ENCODE measurements at regions not wholly inside any gene's neighbourhood (a gene's known extent, or its start where the extent isn't known, plus 50 kb on each side); places are given as distances from the start of the nearest gene placed in this dataset.

GRCh38 chr11:112722148-112722547 lies 239.1 kb upstream of the NCAM1 start:
- POLR2A ChIA-PET, result no interaction called here
- Mint-ChIP-seq H3K27ac (no peak overlapping the region), H3K36me3 (ENCODE audit: low read depth) (no peaks in the 10 kb centered on the region)

GRCh38 chr11:112722876-112723275 lies 238.3 kb upstream of the NCAM1 start:
- H3K9me3 Mint-ChIP-seq, result no peaks in the 10 kb centered on the region
- H3K4me1 Mint-ChIP-seq (ENCODE audit: low read depth), result no peaks in the 10 kb centered on the region
- TF ChIP-seq, protein P1, sequence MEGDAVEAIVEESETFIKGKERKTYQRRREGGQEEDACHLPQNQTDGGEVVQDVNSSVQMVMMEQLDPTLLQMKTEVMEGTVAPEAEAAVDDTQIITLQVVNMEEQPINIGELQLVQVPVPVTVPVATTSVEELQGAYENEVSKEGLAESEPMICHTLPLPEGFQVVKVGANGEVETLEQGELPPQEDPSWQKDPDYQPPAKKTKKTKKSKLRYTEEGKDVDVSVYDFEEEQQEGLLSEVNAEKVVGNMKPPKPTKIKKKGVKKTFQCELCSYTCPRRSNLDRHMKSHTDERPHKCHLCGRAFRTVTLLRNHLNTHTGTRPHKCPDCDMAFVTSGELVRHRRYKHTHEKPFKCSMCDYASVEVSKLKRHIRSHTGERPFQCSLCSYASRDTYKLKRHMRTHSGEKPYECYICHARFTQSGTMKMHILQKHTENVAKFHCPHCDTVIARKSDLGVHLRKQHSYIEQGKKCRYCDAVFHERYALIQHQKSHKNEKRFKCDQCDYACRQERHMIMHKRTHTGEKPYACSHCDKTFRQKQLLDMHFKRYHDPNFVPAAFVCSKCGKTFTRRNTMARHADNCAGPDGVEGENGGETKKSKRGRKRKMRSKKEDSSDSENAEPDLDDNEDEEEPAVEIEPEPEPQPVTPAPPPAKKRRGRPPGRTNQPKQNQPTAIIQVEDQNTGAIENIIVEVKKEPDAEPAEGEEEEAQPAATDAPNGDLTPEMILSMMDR (IDR thresholded peaks at IDR 0.05), result no peak
- intact Hi-C loops (cut with micrococcal nuclease), result no loop called here
- POLR2A ChIA-PET, result no interaction called here
- no peaks in the 10 kb centered on the region for H3K36me3 Mint-ChIP-seq (ENCODE audit: low read depth)
- no peak overlapping the region for H3K27ac Mint-ChIP-seq
- DNase-seq, result no peak
- no peak overlapping the region for H3K4me3 Mint-ChIP-seq
- ATAC-seq, result no peak
- CTCF ChIA-PET, result no interaction called here
- H3K27me3 Mint-ChIP-seq, result peaks cover 6% of the 10 kb centered on the region

More at GRCh38 chr11:112722148-112722547, 239.1 kb upstream of the NCAM1 start:
- Mint-ChIP-seq H3K4me1 (ENCODE audit: low read depth) (no peaks in the 10 kb centered on the region), H3K9me3 (no peaks in the 10 kb centered on the region), H3K4me3 (no peak overlapping the region), H3K27me3 (peaks cover 10% of the 10 kb centered on the region)
- DNase-seq (no peak), ATAC-seq (no peak)
- TF ChIP-seq, protein P1 (IDR thresholded peaks at IDR 0.05), result no peak
- intact Hi-C loops (cut with micrococcal nuclease), result no loop called here
- CTCF ChIA-PET, result no interaction called here

DNA sequence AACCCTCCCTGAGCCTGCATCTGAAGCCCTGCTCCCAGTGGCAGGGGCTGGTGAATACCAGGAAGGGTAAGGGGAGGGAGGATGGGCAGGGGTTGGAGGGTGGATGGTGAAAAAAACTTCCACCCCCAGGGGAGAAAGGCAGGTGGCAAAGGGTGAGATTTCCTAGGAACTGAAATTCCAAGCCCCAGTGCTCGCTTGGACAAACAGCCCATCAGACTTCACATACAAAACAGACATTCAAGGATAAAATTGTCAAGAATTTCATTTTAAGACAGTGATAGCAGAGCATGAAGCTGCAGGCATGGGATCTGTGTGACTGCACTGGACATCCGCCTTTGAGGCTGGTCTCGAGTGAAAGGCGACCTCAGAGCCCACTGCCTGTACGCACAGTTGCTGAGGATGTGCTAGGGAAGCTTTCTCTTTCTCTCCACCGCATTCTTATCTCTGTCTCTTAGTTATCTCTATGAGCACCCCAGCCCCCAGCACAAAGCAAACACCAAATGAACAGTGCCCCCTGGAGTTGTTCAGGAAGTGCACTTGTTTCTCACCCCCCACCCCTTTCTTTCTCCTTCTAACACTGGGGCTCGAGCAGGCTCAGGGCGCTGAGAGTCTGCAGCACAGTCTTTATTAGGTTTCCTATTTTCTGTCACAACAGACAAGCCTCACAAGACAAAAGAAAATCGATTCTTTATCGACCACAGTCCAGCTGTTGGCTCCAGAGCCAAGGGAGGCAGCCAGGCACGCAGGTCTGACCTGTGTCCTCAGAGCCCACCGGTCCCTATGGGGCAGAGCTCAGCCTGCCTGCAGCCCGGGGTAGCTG lies 237.3 kb upstream of the NCAM1 start:
- Mint-ChIP-seq H3K4me1 (ENCODE audit: low read depth) (no peaks in the 10 kb centered on the region), H3K4me3 (no peak overlapping the region), H3K27ac (no peak overlapping the region), H3K9me3 (no peaks in the 10 kb centered on the region), H3K36me3 (ENCODE audit: low read depth) (no peaks in the 10 kb centered on the region), H3K27me3 (peaks cover 9% of the 10 kb centered on the region)
- intact Hi-C loops (cut with micrococcal nuclease), result no loop called here
- TF ChIP-seq, protein P1 (IDR thresholded peaks at IDR 0.05), result no peak
- CTCF ChIA-PET, result no interaction called here
- ATAC-seq (no peak), DNase-seq (no peak)
- POLR2A ChIA-PET, result no interaction called here

DNA sequence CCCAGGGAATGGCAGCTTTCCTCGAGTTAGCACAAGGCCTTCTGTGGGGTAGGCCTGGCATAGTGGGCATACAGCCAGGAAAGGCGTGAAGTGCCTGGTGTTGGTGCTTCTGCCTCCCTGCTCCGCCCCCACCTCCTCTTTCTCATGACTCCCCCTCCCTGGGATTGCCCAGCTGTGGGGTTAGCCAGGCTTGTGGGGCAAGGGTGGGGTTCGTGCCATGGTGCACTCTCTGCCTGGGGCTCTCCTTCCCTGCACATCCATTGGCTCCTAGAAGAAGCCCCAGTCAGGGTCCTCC lies 236.8 kb upstream of the NCAM1 start:
- H3K4me1 Mint-ChIP-seq (ENCODE audit: low read depth), result no peaks in the 10 kb centered on the region
- TF ChIP-seq, protein P1 (IDR thresholded peaks at IDR 0.05), result no peak
- no peaks in the 10 kb centered on the region for H3K9me3 Mint-ChIP-seq
- POLR2A ChIA-PET, result no interaction called here
- H3K27ac Mint-ChIP-seq, result no peak overlapping the region
- H3K4me3 Mint-ChIP-seq, result no peak overlapping the region
- no peak for ATAC-seq
- intact Hi-C loops (cut with micrococcal nuclease), result no loop called here
- H3K36me3 Mint-ChIP-seq (ENCODE audit: low read depth), result no peaks in the 10 kb centered on the region
- CTCF ChIA-PET, result no interaction called here
- peaks cover 9% of the 10 kb centered on the region for H3K27me3 Mint-ChIP-seq
- DNase-seq, result no peak

DNA sequence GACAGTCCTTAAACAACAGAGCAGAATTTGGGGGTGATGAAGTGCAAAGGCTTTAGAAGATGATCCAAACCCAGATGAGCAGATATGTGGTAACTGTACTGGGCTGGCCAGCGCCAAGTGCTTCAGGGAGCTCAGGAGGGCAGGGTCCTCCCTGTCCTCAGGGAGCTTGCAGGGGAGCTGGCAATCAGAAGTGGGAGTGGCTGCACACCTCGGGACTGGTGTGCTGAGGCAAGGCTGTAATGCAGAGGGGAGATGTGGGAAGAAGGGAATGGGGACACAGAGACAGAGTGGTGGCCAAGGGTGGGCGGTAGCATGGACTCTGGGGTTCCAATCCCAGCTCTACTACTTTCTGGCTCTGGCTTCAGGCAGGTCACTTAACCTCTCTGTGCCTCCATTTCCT lies 235.6 kb upstream of the NCAM1 start:
- TF ChIP-seq, protein P1 (IDR thresholded peaks at IDR 0.05), result no peak
- H3K9me3 Mint-ChIP-seq, result no peaks in the 10 kb centered on the region
- POLR2A ChIA-PET, result no interaction called here
- H3K36me3 Mint-ChIP-seq (ENCODE audit: low read depth), result no peaks in the 10 kb centered on the region
- CTCF ChIA-PET, result no interaction called here
- DNase-seq (no peak), ATAC-seq (no peak)
- H3K4me1 Mint-ChIP-seq (ENCODE audit: low read depth), result no peaks in the 10 kb centered on the region
- intact Hi-C loops (cut with micrococcal nuclease), result no loop called here
- H3K27me3 Mint-ChIP-seq, result peaks cover 9% of the 10 kb centered on the region
- no peak overlapping the region for H3K27ac Mint-ChIP-seq
- H3K4me3 Mint-ChIP-seq, result no peak overlapping the region

Data from activated CD8-positive, alpha-beta T cell treated with anti-CD3 and anti-CD28 coated beads for 36 hours (primary cell).